Ishikawa (cell line): ENCODE measurements at regions not wholly inside any gene's neighbourhood (a gene's known extent, or its start where the extent isn't known, plus 50 kb on each side); places are given as distances from the start of the nearest gene placed in this dataset.

ENCODE experiments used
- CEBPB ChIP-seq: IDR thresholded peaks from 2 replicates; pipeline ENCODE4 v1.6.1; 2012
- CREB1 ChIP-seq: IDR thresholded peaks from 2 replicates; pipeline ENCODE4 v1.6.1; 2012; ENCODE audit warnings: low read depth
- EGR1 ChIP-seq: IDR thresholded peaks from 2 replicates; pipeline ENCODE4 v1.6.1; 2012
- EP300 ChIP-seq: IDR thresholded peaks from 2 replicates; pipeline ENCODE4 v1.6.1; 2012; ENCODE audit warnings: borderline replicate concordance
- FOXM1 ChIP-seq: IDR thresholded peaks from 2 replicates; pipeline ENCODE4 v1.6.1; 2012; ENCODE audit warnings: low read depth, borderline replicate concordance
- MAX ChIP-seq: IDR thresholded peaks from 2 replicates; pipeline ENCODE4 v1.6.1; 2012
- NFIC ChIP-seq: IDR thresholded peaks from 2 replicates; pipeline ENCODE4 v1.6.1; 2012
- RAD21 ChIP-seq: IDR thresholded peaks from 2 replicates; pipeline ENCODE4 v1.6.1; 2012; ENCODE audit warnings: low read depth
- TAF1 ChIP-seq: IDR thresholded peaks from 2 replicates; pipeline ENCODE4 v1.6.1; 2012; ENCODE audit warnings: low read depth, mild to moderate bottlenecking
- TCF12 ChIP-seq: IDR thresholded peaks from 2 replicates; pipeline ENCODE4 v1.6.1; 2012; ENCODE audit warnings: low read depth
- TEAD4 ChIP-seq: IDR thresholded peaks from 2 replicates; pipeline ENCODE4 v1.6.1; 2012
- USF1 ChIP-seq: IDR thresholded peaks from 2 replicates; pipeline ENCODE4 v1.6.1; 2012
- YY1 ChIP-seq: IDR thresholded peaks from 2 replicates; pipeline ENCODE4 v1.6.1; 2012; ENCODE audit warnings: low read depth
- ZBTB7A ChIP-seq: IDR thresholded peaks from 2 replicates; pipeline ENCODE4 v1.6.1; 2012; ENCODE audit warnings: low read depth
- TF ChIP-seq, protein P1 (sequence below): IDR thresholded peaks from 2 replicates; pipeline ENCODE4 v1.6.1; 2012; ENCODE audit warnings: low read depth, mild to moderate bottlenecking

DNA sequence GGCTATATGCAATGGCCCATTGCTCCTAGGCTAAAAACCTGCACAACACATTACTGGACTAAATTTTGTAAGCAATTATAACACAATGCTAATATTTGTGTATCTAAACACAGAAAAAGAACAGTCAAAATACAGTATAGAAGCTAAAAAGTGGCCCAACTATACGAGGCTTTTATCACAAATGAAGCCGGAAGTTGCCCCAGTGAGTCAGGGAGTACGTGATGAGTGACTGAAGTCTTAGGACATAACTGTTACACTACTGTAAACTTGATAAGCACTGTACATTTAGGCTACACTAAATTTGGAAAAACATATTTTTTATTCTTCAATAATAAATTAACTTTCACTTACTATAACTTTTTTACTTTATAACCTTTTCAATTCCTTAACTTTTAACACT lies 105.2 kb upstream of the PRR16 start:
- TF ChIP-seq TAF1 (no peak), YY1 (no peak), CREB1 (no peak), EP300 (no peak), NFIC (no peak), CEBPB (no peak), RAD21 (no peak), USF1 (no peak), TEAD4 (no peak), MAX (no peak), TCF12 (no peak)

DNA sequence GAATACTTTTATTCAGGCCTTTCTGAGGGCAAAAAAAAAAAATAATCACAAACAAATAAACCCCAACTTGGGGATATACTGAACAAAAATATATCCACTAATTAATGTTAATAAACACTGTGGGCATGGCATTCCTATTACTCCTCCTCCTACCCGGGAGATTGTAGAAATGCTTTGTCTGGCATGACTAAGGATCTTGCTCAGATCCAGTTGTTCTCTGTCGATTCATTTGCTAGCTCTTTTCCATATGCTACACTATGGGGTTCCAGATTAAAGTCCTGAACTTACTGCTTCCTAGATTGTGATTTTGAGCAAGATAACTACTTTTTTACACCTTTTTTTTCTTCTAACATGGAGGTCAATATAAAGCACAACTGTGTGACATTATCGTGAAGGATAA lies 102.2 kb upstream of the PRR16 start:
- no peak for TF ChIP-seq RAD21

- TF ChIP-seq RAD21 (no peak), CREB1 (no peak), TEAD4 (no peak), CEBPB (no peak), YY1 (no peak)
Observed at GRCh38 chr5:120362426-120362825, 101.7 kb upstream of the PRR16 start.

GRCh38 chr5:120365656-120366446 lies 98.2 kb upstream of the PRR16 start:
- TF ChIP-seq ZBTB7A (no peak), CEBPB (no peak), NFIC (no peak), CREB1 (no peak), FOXM1 (no peak), TEAD4 (no peak), YY1 (no peak), EGR1 (no peak), USF1 (no peak), TCF12 (no peak), MAX (no peak), TAF1 (no peak), EP300 (no peak), RAD21 (no peak)
- TF ChIP-seq, protein P1, sequence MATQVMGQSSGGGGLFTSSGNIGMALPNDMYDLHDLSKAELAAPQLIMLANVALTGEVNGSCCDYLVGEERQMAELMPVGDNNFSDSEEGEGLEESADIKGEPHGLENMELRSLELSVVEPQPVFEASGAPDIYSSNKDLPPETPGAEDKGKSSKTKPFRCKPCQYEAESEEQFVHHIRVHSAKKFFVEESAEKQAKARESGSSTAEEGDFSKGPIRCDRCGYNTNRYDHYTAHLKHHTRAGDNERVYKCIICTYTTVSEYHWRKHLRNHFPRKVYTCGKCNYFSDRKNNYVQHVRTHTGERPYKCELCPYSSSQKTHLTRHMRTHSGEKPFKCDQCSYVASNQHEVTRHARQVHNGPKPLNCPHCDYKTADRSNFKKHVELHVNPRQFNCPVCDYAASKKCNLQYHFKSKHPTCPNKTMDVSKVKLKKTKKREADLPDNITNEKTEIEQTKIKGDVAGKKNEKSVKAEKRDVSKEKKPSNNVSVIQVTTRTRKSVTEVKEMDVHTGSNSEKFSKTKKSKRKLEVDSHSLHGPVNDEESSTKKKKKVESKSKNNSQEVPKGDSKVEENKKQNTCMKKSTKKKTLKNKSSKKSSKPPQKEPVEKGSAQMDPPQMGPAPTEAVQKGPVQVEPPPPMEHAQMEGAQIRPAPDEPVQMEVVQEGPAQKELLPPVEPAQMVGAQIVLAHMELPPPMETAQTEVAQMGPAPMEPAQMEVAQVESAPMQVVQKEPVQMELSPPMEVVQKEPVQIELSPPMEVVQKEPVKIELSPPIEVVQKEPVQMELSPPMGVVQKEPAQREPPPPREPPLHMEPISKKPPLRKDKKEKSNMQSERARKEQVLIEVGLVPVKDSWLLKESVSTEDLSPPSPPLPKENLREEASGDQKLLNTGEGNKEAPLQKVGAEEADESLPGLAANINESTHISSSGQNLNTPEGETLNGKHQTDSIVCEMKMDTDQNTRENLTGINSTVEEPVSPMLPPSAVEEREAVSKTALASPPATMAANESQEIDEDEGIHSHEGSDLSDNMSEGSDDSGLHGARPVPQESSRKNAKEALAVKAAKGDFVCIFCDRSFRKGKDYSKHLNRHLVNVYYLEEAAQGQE: no peak

GRCh38 chr5:120367896-120368634 lies 96.0 kb upstream of the PRR16 start:
- TF ChIP-seq ZBTB7A (no peak), MAX (no peak)

GRCh38 chr5:120368923-120369715 lies 95.0 kb upstream of the PRR16 start:
- TF ChIP-seq TCF12: peak; percentile 88
- peak; percentile 50 for TF ChIP-seq NFIC
- TF ChIP-seq RAD21: peak; percentile 2; the same call in 1 of the 2 replicates
- TF ChIP-seq MAX: peak; percentile 38
- no peak for TF ChIP-seq YY1
- TF ChIP-seq FOXM1: no peak

DNA sequence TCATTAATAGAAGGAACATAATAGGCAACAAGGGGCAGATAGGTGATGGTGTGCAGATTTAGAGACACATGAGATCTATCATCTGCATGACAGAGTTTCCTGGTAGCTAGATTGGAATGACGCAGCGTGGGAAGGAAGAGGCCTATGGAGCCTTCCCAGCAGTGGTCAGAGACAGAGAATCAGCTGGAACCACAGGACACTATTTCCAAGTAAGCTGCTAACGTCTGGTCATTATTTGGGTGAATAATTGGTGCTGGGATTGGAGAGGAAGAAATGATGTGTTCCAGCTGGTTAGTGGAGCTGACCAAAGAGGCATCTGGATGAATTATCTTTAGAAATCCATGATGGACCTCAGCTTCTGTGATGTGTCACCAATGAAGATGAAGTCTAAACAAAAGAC lies 91.2 kb upstream of the PRR16 start:
- TF ChIP-seq FOXM1: no peak
- no peak for TF ChIP-seq NFIC
